ENCODE measurements at regions not wholly inside any gene's neighbourhood (a gene's known extent, or its start where the extent isn't known, plus 50 kb on each side); places are given as distances from the start of the nearest gene placed in this dataset.

DNA sequence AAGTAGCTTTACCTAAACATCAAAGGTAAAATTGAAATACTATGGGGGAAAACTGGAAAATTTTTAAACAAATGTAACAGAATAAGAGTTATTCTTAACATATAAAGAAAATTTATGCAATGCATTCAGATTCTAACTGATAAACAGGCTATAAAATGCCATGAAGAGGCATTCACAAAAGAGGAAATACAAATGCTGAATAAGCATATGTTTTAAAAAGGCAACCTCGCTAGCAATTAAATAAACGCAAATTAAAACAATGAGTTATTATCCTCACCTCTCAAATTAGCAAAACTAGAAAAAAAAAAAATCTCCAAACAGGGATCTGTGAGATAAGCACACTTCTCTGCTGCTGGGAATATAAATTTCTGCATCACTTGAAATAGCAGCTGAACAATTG lies 63.2 kb upstream of the BRINP1 start:
- no peak for TF ChIP-seq POLR2A (IDR thresholded peaks at IDR 0.05)
- TF ChIP-seq, protein P1, sequence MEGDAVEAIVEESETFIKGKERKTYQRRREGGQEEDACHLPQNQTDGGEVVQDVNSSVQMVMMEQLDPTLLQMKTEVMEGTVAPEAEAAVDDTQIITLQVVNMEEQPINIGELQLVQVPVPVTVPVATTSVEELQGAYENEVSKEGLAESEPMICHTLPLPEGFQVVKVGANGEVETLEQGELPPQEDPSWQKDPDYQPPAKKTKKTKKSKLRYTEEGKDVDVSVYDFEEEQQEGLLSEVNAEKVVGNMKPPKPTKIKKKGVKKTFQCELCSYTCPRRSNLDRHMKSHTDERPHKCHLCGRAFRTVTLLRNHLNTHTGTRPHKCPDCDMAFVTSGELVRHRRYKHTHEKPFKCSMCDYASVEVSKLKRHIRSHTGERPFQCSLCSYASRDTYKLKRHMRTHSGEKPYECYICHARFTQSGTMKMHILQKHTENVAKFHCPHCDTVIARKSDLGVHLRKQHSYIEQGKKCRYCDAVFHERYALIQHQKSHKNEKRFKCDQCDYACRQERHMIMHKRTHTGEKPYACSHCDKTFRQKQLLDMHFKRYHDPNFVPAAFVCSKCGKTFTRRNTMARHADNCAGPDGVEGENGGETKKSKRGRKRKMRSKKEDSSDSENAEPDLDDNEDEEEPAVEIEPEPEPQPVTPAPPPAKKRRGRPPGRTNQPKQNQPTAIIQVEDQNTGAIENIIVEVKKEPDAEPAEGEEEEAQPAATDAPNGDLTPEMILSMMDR (IDR thresholded peaks at IDR 0.05) = no peak

Measured in uterus (tissue), 2 donors.